B cell (primary cell): ENCODE measurements at regions not wholly inside any gene's neighbourhood (a gene's known extent, or its start where the extent isn't known, plus 50 kb on each side); places are given as distances from the start of the nearest gene placed in this dataset.
"Not testable (repeated sequence)": the region's sequence is repeated elsewhere in the genome, so short reads cannot be mapped to it uniquely, and the experiment has no call there.

Experiments used
- ATAC-seq: fragments of 200-7000 bp; cut with Tn5 transposase; one replicate; pipeline ENCODE4 v1.10.0; 2021; ENCODE audit warnings: low read depth, mild to moderate bottlenecking, moderate number of reproducible peaks, moderate library complexity
- CTCF ChIA-PET: fragments of 350-600 bp; sonication (Branson Sonifier 250); formaldehyde crosslinking; loops from one replicate; lab custom pipeline; 2021; ENCODE audit warnings: antibody characterized with exemption, inconsistent platforms; lab: Charles Lee
- POLR2A ChIA-PET: fragments of 350-600 bp; sonication (Branson Sonifier 250); formaldehyde crosslinking; loops from one replicate; lab custom pipeline; 2021; ENCODE audit warnings: antibody characterized with exemption; lab: Charles Lee
- DNase-seq: peaks from one replicate; pipeline ENCODE4 v3.0.0; 2013
- H2AFZ ChIP-seq: 2 replicates; pipeline ENCODE4 v1.6.1; 2012; ENCODE audit warnings: mild to moderate bottlenecking, low read depth, low read length; ENCODE audit not compliant: insufficient read depth, poor library complexity, severe bottlenecking
- H3K27ac ChIP-seq, 2 donors: 1 replicate in 1 of 2; 2 replicates in 1 of 2; pipeline ENCODE4 v1.5.1; 2012 to 2013; ENCODE audit warnings: low read length in 2 of 2, mild to moderate bottlenecking in 2 of 2, moderate library complexity in 1 of 2
- H3K27me3 ChIP-seq, 4 experiments: fragments of 200-600 bp in 1 of 4; sonication (generic) in 1 of 4; replicated peaks in 1 of 4; 1 replicate in 2 of 4; 2 replicates in 2 of 4; pipeline versions ENCODE4 v1.6.1 to v1.7.0; 2013 to 2016; ENCODE audit warnings: low read length in 3 of 4, mild to moderate bottlenecking in 2 of 4, mixed read lengths in 1 of 4, moderate library complexity in 1 of 4; ENCODE audit not compliant: insufficient read depth in 4 of 4, control insufficient read depth in 3 of 4; ENCODE audit errors: control extremely low read depth in 1 of 4
- H3K36me3 ChIP-seq, 2 experiments: replicated peaks in 1 of 2; 1 replicate in 1 of 2; 2 replicates in 1 of 2; pipeline versions ENCODE4 v1.6.1 to v1.7.1; 2013; ENCODE audit warnings: low read length in 1 of 2; ENCODE audit not compliant: insufficient read depth in 2 of 2, control insufficient read depth in 1 of 2; ENCODE audit errors: control extremely low read depth in 1 of 2, extremely low read depth in 1 of 2
- H3K4me1 ChIP-seq, 2 donors: fragments of 200-600 bp in 1 of 2; sonication (generic) in 1 of 2; 1 replicate in 1 of 2; 2 replicates in 1 of 2; pipeline versions ENCODE4 v1.5.1 to v1.6.1; 2013 to 2017; ENCODE audit warnings: low read length in 2 of 2; ENCODE audit not compliant: control insufficient read depth in 2 of 2, insufficient read depth in 2 of 2
- H3K4me2 ChIP-seq: replicated peaks from 2 replicates; pipeline ENCODE3; 2012; ENCODE audit warnings: mild to moderate bottlenecking, low read depth, low read length; ENCODE audit not compliant: poor library complexity, severe bottlenecking
- H3K4me3 ChIP-seq, 5 experiments: fragments of 200-600 bp in 1 of 5; sonication (generic) in 1 of 5; 1 replicate in 3 of 5; 2 replicates in 2 of 5; pipeline versions ENCODE4 v1.5.1 to v1.7.0; 2011 to 2016; ENCODE audit warnings: low read length in 4 of 5, mild to moderate bottlenecking in 4 of 5, low read depth in 2 of 5, control low read depth in 1 of 5, moderate library complexity in 1 of 5; ENCODE audit not compliant: insufficient read depth in 1 of 5; ENCODE audit errors: control extremely low read depth in 1 of 5, extremely low read depth in 1 of 5
- H3K79me2 ChIP-seq: fragments of 200-600 bp; sonication (generic); one replicate; pipeline ENCODE4 v1.6.0; 2016; ENCODE audit warnings: low read length; ENCODE audit not compliant: control insufficient read depth, insufficient read depth
- H3K9ac ChIP-seq: fragments of 200-600 bp; sonication (generic); 2 replicates; pipeline ENCODE4 v1.6.1; 2017; ENCODE audit warnings: mild to moderate bottlenecking, low read length, moderate library complexity
- H3K9me3 ChIP-seq, 3 donors: one replicate each; pipeline versions ENCODE4 v1.6.1 to v1.7.1; 2013; ENCODE audit warnings: low read length in 2 of 3; ENCODE audit not compliant: control insufficient read depth in 2 of 3, insufficient read depth in 1 of 3; ENCODE audit errors: control extremely low read depth in 1 of 3
- H4K20me1 ChIP-seq: 2 replicates; pipeline ENCODE4 v1.6.0; 2012; ENCODE audit warnings: mild to moderate bottlenecking, low read length; ENCODE audit not compliant: insufficient read depth, control insufficient read depth, poor library complexity, severe bottlenecking
- H3K27ac Mint-ChIP-seq: one replicate; pipeline ENCODE4 v1.8.0; 2021; ENCODE audit warnings: mixed read lengths
- H3K27me3 Mint-ChIP-seq: one replicate; pipeline ENCODE4 v1.8.0; 2021; ENCODE audit warnings: mixed read lengths
- H3K4me1 Mint-ChIP-seq: one replicate; pipeline ENCODE4 v1.8.0; 2021; ENCODE audit warnings: mixed read lengths
- H3K4me3 Mint-ChIP-seq: one replicate; pipeline ENCODE4 v1.8.0; 2021; ENCODE audit warnings: mixed read lengths
- H3K9me3 Mint-ChIP-seq: one replicate; pipeline ENCODE4 v1.8.0; 2022; ENCODE audit warnings: mixed read lengths; ENCODE audit not compliant: insufficient read depth
- CTCF ChIP-seq: fragments of 200-600 bp; IDR thresholded peaks from one replicate; pipeline ENCODE4 v1.8.0; 2022; ENCODE audit warnings: antibody characterized with exemption, mild to moderate bottlenecking
- EZH2 ChIP-seq: IDR thresholded peaks from 2 replicates; pipeline ENCODE4 v1.6.1; 2012; ENCODE audit warnings: borderline replicate concordance, low read depth, mild to moderate bottlenecking, moderate library complexity, low read length; ENCODE audit not compliant: insufficient read depth, poor library complexity, severe bottlenecking
- WGBS: methylation state at CpG from one replicate; pipeline ENCODE4 v1.1.5; 2013; ENCODE audit warnings: missing lambda C conversion rate; ENCODE audit not compliant: insufficient coverage; 5-methylcytosine and 5-hydroxymethylcytosine counted together
- intact Hi-C: fragments of 100-400 bp; cut with micrococcal nuclease; formaldehyde crosslinking; loops from one replicate; pipeline ENCODE4 v1.10.0; 2022

- Histone ChIP-seq H3K27ac (no peak overlapping the region), H3K36me3 (no peaks in the 10 kb centered on the region), H3K9ac (no peak overlapping the region), H2AFZ (no peak overlapping the region), H3K4me2 (no peak overlapping the region), H3K4me1 (no peaks in the 10 kb centered on the region), H3K9me3 (peaks cover 0 to 13% (median 0%) of the 10 kb centered on the region in 3 donors), H3K4me3 (no peak overlapping the region), H3K79me2 (no peaks in the 10 kb centered on the region), H4K20me1 (no peaks in the 10 kb centered on the region), H3K27me3 (no peaks in the 10 kb centered on the region)
- H3K9me3 Mint-ChIP-seq, result no peaks in the 10 kb centered on the region
- POLR2A ChIA-PET, result no interaction called here
- H3K27me3 Mint-ChIP-seq, result no peaks in the 10 kb centered on the region
- CTCF ChIA-PET, result no interaction called here
- H3K27ac Mint-ChIP-seq, result no peak overlapping the region
- 77% methylated on average over 3 of the region's 5 CpGs for WGBS
- ATAC-seq (no peak), DNase-seq (no peak)
- H3K4me3 Mint-ChIP-seq, result no peak overlapping the region
- intact Hi-C loops, result no loop called here
- no peaks in the 10 kb centered on the region for H3K4me1 Mint-ChIP-seq
- TF ChIP-seq EZH2, result no peak
- TF ChIP-seq CTCF, result no peak
Measured at GRCh38 chr11:114956566-114956965, 278.2 kb downstream of the NXPE2 start.

- Histone ChIP-seq H3K79me2 (no peaks in the 10 kb centered on the region), H2AFZ (no peak overlapping the region), H3K9me3 (peaks cover 0 to 13% (median 0%) of the 10 kb centered on the region in 3 donors), H3K27ac (no peak overlapping the region), H4K20me1 (no peaks in the 10 kb centered on the region), H3K9ac (no peak overlapping the region), H3K27me3 (no peaks in the 10 kb centered on the region), H3K4me2 (no peak overlapping the region), H3K4me3 (no peak overlapping the region), H3K4me1 (no peaks in the 10 kb centered on the region), H3K36me3 (no peaks in the 10 kb centered on the region)
- intact Hi-C loops, result no loop called here
- no peak for ATAC-seq
- H3K4me3 Mint-ChIP-seq, result no peak overlapping the region
- H3K27ac Mint-ChIP-seq, result no peak overlapping the region
- ChIA-PET CTCF (no interaction called here), POLR2A (no interaction called here)
- 76% methylated on average over 4 of the region's 8 CpGs for WGBS
- no peaks in the 10 kb centered on the region for H3K9me3 Mint-ChIP-seq
- TF ChIP-seq EZH2 (no peak), CTCF (no peak)
- no peaks in the 10 kb centered on the region for H3K27me3 Mint-ChIP-seq
- DNase-seq, result no peak
- H3K4me1 Mint-ChIP-seq, result no peaks in the 10 kb centered on the region
Measured at GRCh38 chr11:114959953-114960505, 281.7 kb downstream of the NXPE2 start.

- H2AFZ ChIP-seq, H3K27ac ChIP-seq, ATAC-seq, H3K4me3 Mint-ChIP-seq, H3K9me3 Mint-ChIP-seq, H3K27ac Mint-ChIP-seq, H3K4me1 Mint-ChIP-seq, H3K9ac ChIP-seq, H3K4me3 ChIP-seq, CTCF ChIA-PET, intact Hi-C loops, H3K4me1 ChIP-seq, H3K36me3 ChIP-seq, H4K20me1 ChIP-seq, DNase-seq, H3K27me3 Mint-ChIP-seq, H3K4me2 ChIP-seq, H3K27me3 ChIP-seq, H3K79me2 ChIP-seq, POLR2A ChIA-PET: not testable (repeated sequence)
- WGBS, result 91% methylated on average over 5 of the region's 21 CpGs
- H3K9me3 ChIP-seq, result peaks cover 0 to 13% (median 0%) of the 10 kb centered on the region in 3 donors
Measured at GRCh38 chr11:114960819-114961218, 282.5 kb downstream of the NXPE2 start.
